ENCODE measurements at regions not wholly inside any gene's neighbourhood (a gene's known extent, or its start where the extent isn't known, plus 50 kb on each side); places are given as distances from the start of the nearest gene placed in this dataset.

DNA sequence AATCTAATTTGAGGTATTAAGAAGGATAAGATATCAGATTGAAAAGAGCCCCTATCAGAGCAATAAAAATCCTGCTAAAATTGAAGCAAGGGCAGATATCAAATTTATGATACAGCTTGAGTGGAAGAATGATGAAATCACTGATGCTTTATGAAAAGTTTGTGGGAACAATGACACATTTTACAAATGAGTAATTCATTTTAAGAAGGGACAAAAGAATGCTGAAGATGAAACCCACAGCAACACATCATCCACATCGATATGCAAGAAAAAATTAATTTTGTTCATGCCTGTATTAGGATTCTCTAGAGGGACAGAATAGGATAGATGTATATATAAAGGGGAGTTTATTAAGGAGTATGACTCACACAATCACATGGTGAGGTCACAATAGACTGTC, 355.6 kb upstream of the GYPC start:
- Mint-ChIP-seq H3K36me3 (ENCODE audit: low read depth) (no peaks in the 10 kb centered on the region), H3K9me3 (no peaks in the 10 kb centered on the region), H3K4me3 (no peak overlapping the region), H3K27me3 (ENCODE audit: insufficient read depth, low read depth, poor library complexity) (peaks cover 2% of the 10 kb centered on the region), H3K4me1 (peaks cover 10% of the 10 kb centered on the region; the same call in 2 of the 3 replicates), H3K27ac (no peak overlapping the region)
- no peaks in the 10 kb centered on the region for H4K20me1 ChIP-seq (replicated peaks; ENCODE audit: insufficient read depth)
- ATAC-seq, result no peak
- no peaks in the 10 kb centered on the region for H3K79me2 ChIP-seq (replicated peaks; ENCODE audit: insufficient read depth)
- no peaks in the 10 kb centered on the region for H3K9me2 ChIP-seq (ENCODE audit: insufficient read depth)
- no peak overlapping the region for H3K4me3 ChIP-seq
- no peak overlapping the region for H3K4me2 ChIP-seq
- DNase-seq (ENCODE audit: low spot score), result no peak
- TF ChIP-seq, protein P1, sequence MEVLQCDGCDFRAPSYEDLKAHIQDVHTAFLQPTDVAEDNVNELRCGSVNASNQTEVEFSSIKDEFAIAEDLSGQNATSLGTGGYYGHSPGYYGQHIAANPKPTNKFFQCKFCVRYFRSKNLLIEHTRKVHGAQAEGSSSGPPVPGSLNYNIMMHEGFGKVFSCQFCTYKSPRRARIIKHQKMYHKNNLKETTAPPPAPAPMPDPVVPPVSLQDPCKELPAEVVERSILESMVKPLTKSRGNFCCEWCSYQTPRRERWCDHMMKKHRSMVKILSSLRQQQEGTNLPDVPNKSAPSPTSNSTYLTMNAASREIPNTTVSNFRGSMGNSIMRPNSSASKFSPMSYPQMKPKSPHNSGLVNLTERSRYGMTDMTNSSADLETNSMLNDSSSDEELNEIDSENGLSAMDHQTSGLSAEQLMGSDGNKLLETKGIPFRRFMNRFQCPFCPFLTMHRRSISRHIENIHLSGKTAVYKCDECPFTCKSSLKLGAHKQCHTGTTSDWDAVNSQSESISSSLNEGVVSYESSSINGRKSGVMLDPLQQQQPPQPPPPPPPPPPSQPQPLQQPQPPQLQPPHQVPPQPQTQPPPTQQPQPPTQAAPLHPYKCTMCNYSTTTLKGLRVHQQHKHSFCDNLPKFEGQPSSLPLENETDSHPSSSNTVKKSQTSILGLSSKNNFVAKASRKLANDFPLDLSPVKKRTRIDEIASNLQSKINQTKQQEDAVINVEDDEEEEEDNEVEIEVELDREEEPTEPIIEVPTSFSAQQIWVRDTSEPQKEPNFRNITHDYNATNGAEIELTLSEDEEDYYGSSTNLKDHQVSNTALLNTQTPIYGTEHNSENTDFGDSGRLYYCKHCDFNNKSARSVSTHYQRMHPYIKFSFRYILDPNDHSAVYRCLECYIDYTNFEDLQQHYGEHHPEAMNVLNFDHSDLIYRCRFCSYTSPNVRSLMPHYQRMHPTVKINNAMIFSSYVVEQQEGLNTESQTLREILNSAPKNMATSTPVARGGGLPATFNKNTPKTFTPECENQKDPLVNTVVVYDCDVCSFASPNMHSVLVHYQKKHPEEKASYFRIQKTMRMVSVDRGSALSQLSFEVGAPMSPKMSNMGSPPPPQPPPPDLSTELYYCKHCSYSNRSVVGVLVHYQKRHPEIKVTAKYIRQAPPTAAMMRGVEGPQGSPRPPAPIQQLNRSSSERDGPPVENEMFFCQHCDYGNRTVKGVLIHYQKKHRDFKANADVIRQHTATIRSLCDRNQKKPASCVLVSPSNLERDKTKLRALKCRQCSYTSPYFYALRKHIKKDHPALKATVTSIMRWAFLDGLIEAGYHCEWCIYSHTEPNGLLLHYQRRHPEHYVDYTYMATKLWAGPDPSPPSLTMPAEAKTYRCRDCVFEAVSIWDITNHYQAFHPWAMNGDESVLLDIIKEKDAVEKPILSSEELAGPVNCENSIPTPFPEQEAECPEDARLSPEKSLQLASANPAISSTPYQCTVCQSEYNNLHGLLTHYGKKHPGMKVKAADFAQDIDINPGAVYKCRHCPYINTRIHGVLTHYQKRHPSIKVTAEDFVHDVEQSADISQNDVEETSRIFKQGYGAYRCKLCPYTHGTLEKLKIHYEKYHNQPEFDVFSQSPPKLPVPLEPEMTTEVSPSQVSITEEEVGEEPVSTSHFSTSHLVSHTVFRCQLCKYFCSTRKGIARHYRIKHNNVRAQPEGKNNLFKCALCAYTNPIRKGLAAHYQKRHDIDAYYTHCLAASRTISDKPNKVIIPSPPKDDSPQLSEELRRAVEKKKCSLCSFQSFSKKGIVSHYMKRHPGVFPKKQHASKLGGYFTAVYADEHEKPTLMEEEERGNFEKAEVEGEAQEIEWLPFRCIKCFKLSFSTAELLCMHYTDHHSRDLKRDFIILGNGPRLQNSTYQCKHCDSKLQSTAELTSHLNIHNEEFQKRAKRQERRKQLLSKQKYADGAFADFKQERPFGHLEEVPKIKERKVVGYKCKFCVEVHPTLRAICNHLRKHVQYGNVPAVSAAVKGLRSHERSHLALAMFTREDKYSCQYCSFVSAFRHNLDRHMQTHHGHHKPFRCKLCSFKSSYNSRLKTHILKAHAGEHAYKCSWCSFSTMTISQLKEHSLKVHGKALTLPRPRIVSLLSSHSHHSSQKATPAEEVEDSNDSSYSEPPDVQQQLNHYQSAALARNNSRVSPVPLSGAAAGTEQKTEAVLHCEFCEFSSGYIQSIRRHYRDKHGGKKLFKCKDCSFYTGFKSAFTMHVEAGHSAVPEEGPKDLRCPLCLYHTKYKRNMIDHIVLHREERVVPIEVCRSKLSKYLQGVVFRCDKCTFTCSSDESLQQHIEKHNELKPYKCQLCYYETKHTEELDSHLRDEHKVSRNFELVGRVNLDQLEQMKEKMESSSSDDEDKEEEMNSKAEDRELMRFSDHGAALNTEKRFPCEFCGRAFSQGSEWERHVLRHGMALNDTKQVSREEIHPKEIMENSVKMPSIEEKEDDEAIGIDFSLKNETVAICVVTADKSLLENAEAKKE (CRISPR knock-in tag; IDR thresholded peaks at IDR 0.05), result no peak
- TF ChIP-seq POLR2AphosphoS5 (IDR thresholded peaks at IDR 0.05; ENCODE audit: low read depth), result no peak
- TF ChIP-seq ZNF114 (CRISPR knock-in tag; IDR thresholded peaks at IDR 0.05), result no peak
- TF ChIP-seq JUNB (IDR thresholded peaks at IDR 0.05; ENCODE audit: unreplicated experiment), result no peak
- TF ChIP-seq EZH2phosphoT487 (IDR thresholded peaks at IDR 0.05; ENCODE audit: unreplicated experiment), result no peak
- TF ChIP-seq NANOG (IDR thresholded peaks at IDR 0.05; ENCODE audit: borderline replicate concordance), result no peak
- TF ChIP-seq, protein P2, sequence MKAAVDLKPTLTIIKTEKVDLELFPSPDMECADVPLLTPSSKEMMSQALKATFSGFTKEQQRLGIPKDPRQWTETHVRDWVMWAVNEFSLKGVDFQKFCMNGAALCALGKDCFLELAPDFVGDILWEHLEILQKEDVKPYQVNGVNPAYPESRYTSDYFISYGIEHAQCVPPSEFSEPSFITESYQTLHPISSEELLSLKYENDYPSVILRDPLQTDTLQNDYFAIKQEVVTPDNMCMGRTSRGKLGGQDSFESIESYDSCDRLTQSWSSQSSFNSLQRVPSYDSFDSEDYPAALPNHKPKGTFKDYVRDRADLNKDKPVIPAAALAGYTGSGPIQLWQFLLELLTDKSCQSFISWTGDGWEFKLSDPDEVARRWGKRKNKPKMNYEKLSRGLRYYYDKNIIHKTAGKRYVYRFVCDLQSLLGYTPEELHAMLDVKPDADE (IDR thresholded peaks at IDR 0.05), result no peak
- no peak for TF ChIP-seq EZH2 (IDR thresholded peaks at IDR 0.05; ENCODE audit: low read depth, unreplicated experiment)
- TF ChIP-seq ZNF331 (CRISPR knock-in tag; IDR thresholded peaks at IDR 0.05; ENCODE audit: low read depth), result no peak
- TF ChIP-seq, protein P3, sequence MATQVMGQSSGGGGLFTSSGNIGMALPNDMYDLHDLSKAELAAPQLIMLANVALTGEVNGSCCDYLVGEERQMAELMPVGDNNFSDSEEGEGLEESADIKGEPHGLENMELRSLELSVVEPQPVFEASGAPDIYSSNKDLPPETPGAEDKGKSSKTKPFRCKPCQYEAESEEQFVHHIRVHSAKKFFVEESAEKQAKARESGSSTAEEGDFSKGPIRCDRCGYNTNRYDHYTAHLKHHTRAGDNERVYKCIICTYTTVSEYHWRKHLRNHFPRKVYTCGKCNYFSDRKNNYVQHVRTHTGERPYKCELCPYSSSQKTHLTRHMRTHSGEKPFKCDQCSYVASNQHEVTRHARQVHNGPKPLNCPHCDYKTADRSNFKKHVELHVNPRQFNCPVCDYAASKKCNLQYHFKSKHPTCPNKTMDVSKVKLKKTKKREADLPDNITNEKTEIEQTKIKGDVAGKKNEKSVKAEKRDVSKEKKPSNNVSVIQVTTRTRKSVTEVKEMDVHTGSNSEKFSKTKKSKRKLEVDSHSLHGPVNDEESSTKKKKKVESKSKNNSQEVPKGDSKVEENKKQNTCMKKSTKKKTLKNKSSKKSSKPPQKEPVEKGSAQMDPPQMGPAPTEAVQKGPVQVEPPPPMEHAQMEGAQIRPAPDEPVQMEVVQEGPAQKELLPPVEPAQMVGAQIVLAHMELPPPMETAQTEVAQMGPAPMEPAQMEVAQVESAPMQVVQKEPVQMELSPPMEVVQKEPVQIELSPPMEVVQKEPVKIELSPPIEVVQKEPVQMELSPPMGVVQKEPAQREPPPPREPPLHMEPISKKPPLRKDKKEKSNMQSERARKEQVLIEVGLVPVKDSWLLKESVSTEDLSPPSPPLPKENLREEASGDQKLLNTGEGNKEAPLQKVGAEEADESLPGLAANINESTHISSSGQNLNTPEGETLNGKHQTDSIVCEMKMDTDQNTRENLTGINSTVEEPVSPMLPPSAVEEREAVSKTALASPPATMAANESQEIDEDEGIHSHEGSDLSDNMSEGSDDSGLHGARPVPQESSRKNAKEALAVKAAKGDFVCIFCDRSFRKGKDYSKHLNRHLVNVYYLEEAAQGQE (IDR thresholded peaks at IDR 0.05; ENCODE audit: unreplicated experiment), result no peak
- TF ChIP-seq, protein P4, sequence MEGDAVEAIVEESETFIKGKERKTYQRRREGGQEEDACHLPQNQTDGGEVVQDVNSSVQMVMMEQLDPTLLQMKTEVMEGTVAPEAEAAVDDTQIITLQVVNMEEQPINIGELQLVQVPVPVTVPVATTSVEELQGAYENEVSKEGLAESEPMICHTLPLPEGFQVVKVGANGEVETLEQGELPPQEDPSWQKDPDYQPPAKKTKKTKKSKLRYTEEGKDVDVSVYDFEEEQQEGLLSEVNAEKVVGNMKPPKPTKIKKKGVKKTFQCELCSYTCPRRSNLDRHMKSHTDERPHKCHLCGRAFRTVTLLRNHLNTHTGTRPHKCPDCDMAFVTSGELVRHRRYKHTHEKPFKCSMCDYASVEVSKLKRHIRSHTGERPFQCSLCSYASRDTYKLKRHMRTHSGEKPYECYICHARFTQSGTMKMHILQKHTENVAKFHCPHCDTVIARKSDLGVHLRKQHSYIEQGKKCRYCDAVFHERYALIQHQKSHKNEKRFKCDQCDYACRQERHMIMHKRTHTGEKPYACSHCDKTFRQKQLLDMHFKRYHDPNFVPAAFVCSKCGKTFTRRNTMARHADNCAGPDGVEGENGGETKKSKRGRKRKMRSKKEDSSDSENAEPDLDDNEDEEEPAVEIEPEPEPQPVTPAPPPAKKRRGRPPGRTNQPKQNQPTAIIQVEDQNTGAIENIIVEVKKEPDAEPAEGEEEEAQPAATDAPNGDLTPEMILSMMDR (conservative IDR thresholded peaks at IDR 0.05; ENCODE audit: low read depth in 2 of 2), result no peak
- no peak for TF ChIP-seq CREB1 (CRISPR knock-in tag; IDR thresholded peaks at IDR 0.05; ENCODE audit: low read depth)
- no peak for TF ChIP-seq STAT1 (IDR thresholded peaks at IDR 0.05; ENCODE audit: unreplicated experiment)
- no peaks in the 10 kb centered on the region; the same call in 1 of the 2 replicates for H3K36me3 ChIP-seq (ENCODE audit: insufficient read depth)
- no peak overlapping the region for H2AFZ ChIP-seq
- no peaks in the 10 kb centered on the region for H3K4me1 ChIP-seq (ENCODE audit: insufficient read depth)
- H3F3A ChIP-seq (replicated peaks; ENCODE audit: low read depth), result no peaks in the 10 kb centered on the region
- H3K27ac ChIP-seq (ENCODE audit: low read depth), result no peak overlapping the region
- no peaks in the 10 kb centered on the region for H3K27me3 ChIP-seq (ENCODE audit: insufficient read depth)
